Neural progenitor cell (in vitro differentiated cells): ENCODE measurements at regions not wholly inside any gene's neighbourhood (a gene's known extent, or its start where the extent isn't known, plus 50 kb on each side); places are given as distances from the start of the nearest gene placed in this dataset.
A peak's percentile ranks its signal among the peaks of the same experiment; 100 is the strongest.

ENCODE experiments used
- DNase-seq: peaks from one replicate; pipeline ENCODE4 v3.0.0-alpha.2; 2016; ENCODE audit warnings: low spot score
- H2AFZ ChIP-seq: fragments of 200-600 bp; sonication (generic); replicated peaks from 2 replicates; pipeline ENCODE4 v1.6.1; 2016; ENCODE audit warnings: antibody characterized with exemption
- H3F3A ChIP-seq: fragments of 200-600 bp; sonication (generic); 2 replicates; pipeline ENCODE4 v1.6.1; 2016; ENCODE audit warnings: antibody characterized with exemption, low read depth
- H3K27ac ChIP-seq: fragments of 200-600 bp; sonication (generic); 2 replicates; pipeline ENCODE4 v1.5.1; 2016; ENCODE audit warnings: mild to moderate bottlenecking
- H3K27me3 ChIP-seq: fragments of 200-600 bp; sonication (generic); 2 replicates; pipeline ENCODE4 v1.6.1; 2016; ENCODE audit warnings: mild to moderate bottlenecking, moderate library complexity
- H3K36me3 ChIP-seq: fragments of 200-600 bp; sonication (generic); 2 replicates; pipeline ENCODE4 v1.5.1; 2016
- H3K4me1 ChIP-seq: fragments of 200-600 bp; sonication (generic); 2 replicates; pipeline ENCODE4 v1.6.1; 2016; ENCODE audit warnings: mixed run types
- H3K4me2 ChIP-seq: fragments of 200-600 bp; sonication (generic); 2 replicates; pipeline ENCODE4 v1.6.1; 2016
- H3K4me3 ChIP-seq: fragments of 200-600 bp; sonication (generic); 2 replicates; pipeline ENCODE4 v1.5.1; 2016
- H3K79me2 ChIP-seq: fragments of 200-600 bp; sonication (generic); 2 replicates; pipeline ENCODE4 v1.6.1; 2016; ENCODE audit warnings: low read depth
- H3K9ac ChIP-seq: fragments of 200-600 bp; sonication (generic); 2 replicates; pipeline ENCODE4 v1.6.1; 2016
- H3K9me3 ChIP-seq: fragments of 200-600 bp; sonication (generic); 2 replicates; pipeline ENCODE4 v1.5.1; 2016; ENCODE audit warnings: low read depth
- H4K20me1 ChIP-seq: fragments of 200-600 bp; sonication (generic); 2 replicates; pipeline ENCODE4 v1.6.1; 2016; ENCODE audit warnings: low read depth
- H3K27ac Mint-ChIP-seq: 3 replicates; pipeline ENCODE4 v1.8.0; 2021; ENCODE audit warnings: mixed read lengths
- H3K27me3 Mint-ChIP-seq: 2 replicates; pipeline ENCODE4 v1.8.0; 2022; ENCODE audit warnings: low read depth, mild to moderate bottlenecking, inconsistent platforms, moderate library complexity, mixed read lengths; ENCODE audit not compliant: insufficient read depth
- H3K36me3 Mint-ChIP-seq: 3 replicates; pipeline ENCODE4 v1.8.0; 2021; ENCODE audit warnings: mixed read lengths
- H3K4me1 Mint-ChIP-seq: 3 replicates; pipeline ENCODE4 v1.8.0; 2021; ENCODE audit warnings: mixed read lengths
- H3K4me3 Mint-ChIP-seq: 3 replicates; pipeline ENCODE4 v1.8.0; 2021; ENCODE audit warnings: mild to moderate bottlenecking, moderate library complexity, mixed read lengths
- H3K9me3 Mint-ChIP-seq: 3 replicates; pipeline ENCODE4 v1.8.0; 2020; ENCODE audit warnings: mixed read lengths
- EZH2 ChIP-seq: fragments of 200-600 bp; sonication (generic); IDR thresholded peaks from 2 replicates; pipeline ENCODE4 v1.6.1; 2017; ENCODE audit warnings: antibody characterized with exemption, mild to moderate bottlenecking, moderate library complexity
- EZH2phosphoT487 ChIP-seq: fragments of 200-600 bp; sonication (generic); IDR thresholded peaks from 2 replicates; pipeline ENCODE4 v1.6.1; 2017; ENCODE audit warnings: antibody characterized with exemption
- TF ChIP-seq, protein P1 (sequence below): fragments of 200-600 bp; sonication (generic); IDR thresholded peaks from 2 replicates; pipeline ENCODE4 v1.5.1; 2017; ENCODE audit warnings: antibody characterized with exemption, mild to moderate bottlenecking

DNA sequence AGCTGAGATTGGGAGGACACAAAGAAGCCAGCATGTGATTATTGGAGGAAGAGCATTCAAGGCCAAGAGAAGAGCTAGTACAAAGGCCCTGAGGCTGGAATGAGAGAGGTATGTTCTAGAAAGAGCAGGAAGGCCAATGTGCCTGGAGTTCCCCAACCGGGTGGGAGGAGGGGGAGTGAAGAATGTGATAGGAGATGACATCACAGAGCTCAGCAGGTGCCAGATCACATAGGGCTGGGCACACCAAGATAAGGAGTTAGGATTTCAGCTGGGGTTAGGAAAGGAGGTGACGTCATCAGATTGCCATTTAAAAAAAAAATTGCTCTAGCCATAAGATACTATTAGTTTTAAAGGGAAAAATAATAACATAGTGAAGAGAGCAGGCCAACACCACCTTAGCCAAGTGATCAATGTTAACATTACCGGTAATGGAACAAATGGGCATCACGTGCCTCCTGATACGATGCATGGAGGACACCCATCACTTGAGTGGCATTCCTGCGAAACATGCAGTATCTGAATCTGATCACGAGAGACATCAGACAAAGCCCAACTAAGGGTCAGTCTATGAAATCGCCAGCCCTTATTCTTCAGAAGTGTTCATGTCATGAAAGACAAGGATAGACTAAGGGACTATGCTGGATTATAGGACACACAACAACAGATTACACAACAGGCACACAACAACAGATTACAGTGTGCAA lies 344.3 kb downstream of the BCOR start:
- Histone ChIP-seq H3K9ac (no peak overlapping the region), H3K4me3 (no peak overlapping the region), H3K27me3 (no peaks in the 10 kb centered on the region), H3K27ac (no peak overlapping the region), H3K9me3 (no peaks in the 10 kb centered on the region), H3K79me2 (no peaks in the 10 kb centered on the region), H3K36me3 (no peaks in the 10 kb centered on the region), H3K4me2 (no peak overlapping the region), H2AFZ (no peak overlapping the region), H4K20me1 (no peaks in the 10 kb centered on the region), H3F3A (no peaks in the 10 kb centered on the region), H3K4me1 (peaks cover 10% of the 10 kb centered on the region)
- Mint-ChIP-seq H3K9me3 (peaks cover 20% of the 10 kb centered on the region), H3K36me3 (no peaks in the 10 kb centered on the region), H3K27ac (no peak overlapping the region), H3K27me3 (peaks cover 10% of the 10 kb centered on the region), H3K4me1 (peaks cover 25% of the 10 kb centered on the region), H3K4me3 (no peak overlapping the region)
- TF ChIP-seq EZH2 (no peak), EZH2phosphoT487 (no peak)
- TF ChIP-seq, protein P1, sequence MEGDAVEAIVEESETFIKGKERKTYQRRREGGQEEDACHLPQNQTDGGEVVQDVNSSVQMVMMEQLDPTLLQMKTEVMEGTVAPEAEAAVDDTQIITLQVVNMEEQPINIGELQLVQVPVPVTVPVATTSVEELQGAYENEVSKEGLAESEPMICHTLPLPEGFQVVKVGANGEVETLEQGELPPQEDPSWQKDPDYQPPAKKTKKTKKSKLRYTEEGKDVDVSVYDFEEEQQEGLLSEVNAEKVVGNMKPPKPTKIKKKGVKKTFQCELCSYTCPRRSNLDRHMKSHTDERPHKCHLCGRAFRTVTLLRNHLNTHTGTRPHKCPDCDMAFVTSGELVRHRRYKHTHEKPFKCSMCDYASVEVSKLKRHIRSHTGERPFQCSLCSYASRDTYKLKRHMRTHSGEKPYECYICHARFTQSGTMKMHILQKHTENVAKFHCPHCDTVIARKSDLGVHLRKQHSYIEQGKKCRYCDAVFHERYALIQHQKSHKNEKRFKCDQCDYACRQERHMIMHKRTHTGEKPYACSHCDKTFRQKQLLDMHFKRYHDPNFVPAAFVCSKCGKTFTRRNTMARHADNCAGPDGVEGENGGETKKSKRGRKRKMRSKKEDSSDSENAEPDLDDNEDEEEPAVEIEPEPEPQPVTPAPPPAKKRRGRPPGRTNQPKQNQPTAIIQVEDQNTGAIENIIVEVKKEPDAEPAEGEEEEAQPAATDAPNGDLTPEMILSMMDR: no peak
- DNase-seq: no peak

DNA sequence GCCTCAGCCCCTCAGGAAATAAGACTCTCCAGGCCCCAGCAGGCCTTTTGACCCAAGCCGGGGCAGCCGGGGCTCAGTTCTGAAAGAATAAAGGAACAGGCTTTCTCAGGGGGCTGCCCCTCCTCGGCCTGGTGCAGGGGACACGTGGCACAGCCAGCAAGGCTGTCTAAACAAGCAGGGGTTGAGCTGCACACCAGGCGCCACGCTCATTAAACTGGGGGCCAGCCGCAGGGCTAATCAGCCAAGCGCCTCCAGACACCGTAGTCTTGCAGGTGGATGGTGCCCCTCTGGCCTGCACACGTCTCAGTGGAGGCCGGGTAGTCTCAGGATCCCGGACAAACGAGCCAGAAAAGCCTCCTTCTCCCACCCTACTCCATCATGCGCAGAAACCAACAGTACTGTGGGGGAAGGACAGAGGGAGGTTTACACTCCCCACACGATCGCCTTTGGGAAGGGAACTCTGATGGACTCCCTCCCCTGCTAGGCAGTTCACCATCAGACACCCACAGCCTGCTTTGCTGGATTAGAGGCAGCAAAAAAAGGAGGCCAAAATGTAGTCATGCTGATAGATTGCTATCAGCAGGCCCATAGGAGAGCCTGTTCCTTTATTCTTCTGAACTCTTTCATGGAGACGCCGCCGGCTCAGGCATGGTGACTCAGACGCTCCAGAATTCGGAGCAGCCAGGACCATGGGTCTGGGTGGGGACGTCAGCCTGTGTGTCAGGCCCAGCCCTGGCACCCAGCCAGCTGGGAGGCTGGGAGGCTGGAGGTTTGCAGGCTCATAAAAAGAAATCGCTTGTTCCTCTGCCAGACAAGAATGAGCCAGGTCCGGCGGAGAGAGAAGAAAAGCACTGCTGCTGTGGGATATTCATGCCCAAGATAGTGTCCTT lies 342.4 kb downstream of the BCOR start:
- no peaks in the 10 kb centered on the region for H3K36me3 Mint-ChIP-seq
- no peak overlapping the region for H3K4me3 ChIP-seq
- H3K27ac ChIP-seq: no peak overlapping the region
- peaks cover 17% of the 10 kb centered on the region for H3K4me1 ChIP-seq
- no peaks in the 10 kb centered on the region for H3K36me3 ChIP-seq
- TF ChIP-seq EZH2phosphoT487 (no peak), EZH2 (no peak)
- TF ChIP-seq, protein P1: no peak
- no peaks in the 10 kb centered on the region for H3F3A ChIP-seq
- H3K27ac Mint-ChIP-seq: no peak overlapping the region
- no peaks in the 10 kb centered on the region for H4K20me1 ChIP-seq
- no peaks in the 10 kb centered on the region for H3K27me3 ChIP-seq
- no peaks in the 10 kb centered on the region for H3K9me3 ChIP-seq
- no peaks in the 10 kb centered on the region for H3K79me2 ChIP-seq
- H3K9me3 Mint-ChIP-seq: peaks cover 23% of the 10 kb centered on the region
- peak overlapping the region; percentile 27 for H2AFZ ChIP-seq
- peaks cover 12% of the 10 kb centered on the region for H3K27me3 Mint-ChIP-seq
- H3K4me3 Mint-ChIP-seq: no peak overlapping the region
- no peak overlapping the region for H3K4me2 ChIP-seq
- DNase-seq: peak; percentile 68
- no peak overlapping the region for H3K9ac ChIP-seq
- H3K4me1 Mint-ChIP-seq: peaks cover 29% of the 10 kb centered on the region

DNA sequence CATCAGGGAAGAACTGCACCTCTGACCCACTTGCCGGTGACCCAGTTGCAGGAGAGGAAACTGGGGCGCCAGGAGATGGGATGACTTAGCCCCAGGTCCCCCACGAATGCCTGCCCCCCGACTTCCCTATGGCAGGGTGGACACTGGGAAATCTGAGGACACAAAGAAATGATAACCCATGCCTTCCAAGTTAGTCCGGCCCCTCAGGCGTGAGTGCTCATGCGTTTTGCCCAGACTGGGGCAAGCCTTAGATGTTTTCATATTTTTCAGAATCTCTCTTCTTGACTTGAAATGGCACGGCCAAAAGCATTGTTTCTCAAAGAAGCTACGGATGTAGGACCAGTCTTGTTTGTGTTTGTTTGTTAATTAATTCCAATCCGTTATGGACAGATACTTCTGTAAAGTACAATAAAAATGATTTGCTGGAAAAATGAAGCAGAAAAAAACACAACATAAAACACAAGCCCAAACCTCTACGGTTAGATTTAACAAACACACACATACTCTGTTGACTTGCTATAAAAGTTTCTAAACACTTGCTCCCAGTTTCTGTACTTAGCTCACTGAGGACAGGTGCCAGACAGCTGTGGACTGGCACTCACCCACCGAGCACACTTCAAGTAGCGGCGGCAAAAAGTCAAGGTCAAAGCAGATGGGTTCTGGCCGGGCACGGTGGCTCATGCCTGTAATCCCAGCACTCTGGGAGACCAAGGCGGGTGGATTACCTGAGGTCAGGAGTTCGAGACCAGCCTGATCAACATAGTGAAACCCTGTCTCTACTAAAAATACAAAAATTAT lies 341.5 kb downstream of the BCOR start:
- Mint-ChIP-seq H3K9me3 (peaks cover 23% of the 10 kb centered on the region), H3K27ac (no peak overlapping the region), H3K36me3 (no peaks in the 10 kb centered on the region), H3K4me1 (peaks cover 29% of the 10 kb centered on the region), H3K4me3 (no peak overlapping the region), H3K27me3 (peaks cover 14% of the 10 kb centered on the region)
- no peak for DNase-seq
- Histone ChIP-seq H3K79me2 (no peaks in the 10 kb centered on the region), H3F3A (no peaks in the 10 kb centered on the region), H3K27me3 (no peaks in the 10 kb centered on the region), H3K4me2 (no peak overlapping the region), H4K20me1 (no peaks in the 10 kb centered on the region), H2AFZ (no peak overlapping the region), H3K4me1 (peaks cover 17% of the 10 kb centered on the region), H3K9me3 (no peaks in the 10 kb centered on the region), H3K4me3 (no peak overlapping the region), H3K36me3 (no peaks in the 10 kb centered on the region), H3K27ac (no peak overlapping the region), H3K9ac (no peak overlapping the region)
- TF ChIP-seq EZH2phosphoT487 (no peak), EZH2 (no peak)
- TF ChIP-seq, protein P1: no peak
